GM21528 (cell line): ENCODE measurements at regions not wholly inside any gene's neighbourhood (a gene's known extent, or its start where the extent isn't known, plus 50 kb on each side); places are given as distances from the start of the nearest gene placed in this dataset.
A peak's percentile ranks its signal among the peaks of the same experiment; 100 is the strongest.
"Not testable (repeated sequence)": the region's sequence is repeated elsewhere in the genome, so short reads cannot be mapped to it uniquely, and the experiment has no call there.

Source experiments
- ATAC-seq: cut with Tn5 transposase; IDR thresholded peaks from one replicate; pipeline ENCODE4 v1.9.1; 2021; ENCODE audit warnings: mild to moderate bottlenecking, moderate library complexity; ENCODE audit not compliant: unreplicated experiment, low FRiP score

GRCh38 chrY:19541475-19542306 is 202.8 kb downstream of the KDM5D start:
- peak; percentile 95 for ATAC-seq

DNA sequence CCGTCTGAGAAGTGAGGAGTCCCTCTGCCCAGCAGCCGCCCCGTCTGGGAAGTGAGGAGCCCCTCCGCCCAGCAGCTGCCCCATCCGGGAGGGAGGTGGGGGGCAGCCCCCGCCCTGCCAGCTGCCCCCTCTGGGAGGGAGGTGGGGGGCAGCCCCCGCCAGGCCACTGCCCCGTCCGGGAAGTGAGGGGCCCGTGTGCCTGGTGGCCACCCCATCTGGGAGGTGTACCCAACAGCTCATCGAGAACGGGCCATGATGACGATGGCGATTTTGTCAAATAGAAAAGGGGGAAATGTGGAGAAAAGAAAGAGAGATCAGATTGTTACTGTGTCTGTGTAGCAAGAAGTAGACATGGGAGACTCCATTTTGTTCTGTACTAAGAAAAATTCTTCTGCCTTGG is 208.8 kb downstream of the KDM5D start:
- ATAC-seq = not testable (repeated sequence)

GRCh38 chrY:19521976-19522375 is 222.6 kb downstream of the KDM5D start:
- no peak for ATAC-seq

- ATAC-seq = no peak
Measured at GRCh38 chrY:19503092-19503449, 241.5 kb downstream of the KDM5D start.

DNA sequence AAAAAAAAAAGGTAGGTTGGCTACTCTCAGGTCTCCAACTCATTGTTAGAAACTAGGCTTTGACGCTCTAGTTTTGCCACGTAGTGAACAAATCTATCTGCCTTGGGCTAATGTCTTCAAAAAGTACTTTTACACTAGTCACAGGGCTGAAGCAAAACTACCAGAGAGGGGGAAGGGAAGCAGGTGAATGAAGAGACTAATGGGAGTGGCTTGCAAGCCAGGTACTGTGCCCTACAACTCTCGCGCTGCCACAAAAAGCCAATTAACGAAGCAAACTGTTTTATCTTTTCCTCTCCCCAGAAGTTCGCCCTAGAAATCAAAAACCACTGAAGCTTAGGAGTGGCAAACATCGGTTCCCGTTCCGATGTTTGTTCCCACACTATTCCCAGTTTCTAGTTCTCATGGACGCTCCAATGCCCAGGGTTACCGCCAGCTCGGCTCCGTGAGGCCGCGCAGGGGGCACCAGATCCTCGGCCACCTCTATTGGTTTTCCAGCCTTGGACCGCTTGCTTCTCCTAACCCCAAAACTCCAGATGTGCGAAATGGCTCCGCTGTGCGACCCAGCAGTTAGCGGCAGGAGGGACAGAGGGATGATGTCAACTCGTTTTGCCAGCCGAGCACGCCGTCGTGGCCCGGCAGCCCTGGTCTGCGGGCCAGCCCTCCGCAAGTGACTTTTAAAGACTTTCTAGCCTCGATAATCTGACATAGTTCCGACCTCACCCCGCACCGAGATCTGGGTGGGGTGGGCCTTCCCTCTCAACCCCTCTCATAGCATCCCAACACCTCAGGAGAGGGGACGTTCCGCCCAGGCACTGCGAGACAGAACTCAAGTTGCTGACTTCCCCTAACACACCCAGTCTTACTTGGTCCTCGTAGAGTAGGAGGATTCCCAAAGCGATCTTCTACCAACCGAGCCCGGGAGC is 242.1 kb downstream of the KDM5D start:
- ATAC-seq = no peak

DNA sequence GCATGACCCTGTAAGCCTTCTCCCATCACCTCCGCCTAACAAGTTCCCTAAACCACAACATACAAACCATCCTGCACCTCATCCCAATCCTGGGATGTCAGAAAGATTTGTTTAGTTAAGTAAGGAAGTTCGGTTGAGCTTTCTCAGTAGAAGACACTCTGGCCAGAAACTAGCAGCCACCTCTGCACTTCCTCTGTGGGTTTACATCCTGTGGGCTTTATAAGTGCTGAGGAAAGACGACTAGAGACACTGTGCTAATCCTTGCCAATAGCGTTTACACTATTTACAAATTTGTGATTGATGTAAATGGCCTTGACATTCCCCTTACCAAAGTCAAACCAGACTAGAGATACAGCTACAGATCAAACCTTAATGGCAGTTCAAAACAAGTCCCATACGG is 246.0 kb downstream of the KDM5D start:
- no peak for ATAC-seq

DNA sequence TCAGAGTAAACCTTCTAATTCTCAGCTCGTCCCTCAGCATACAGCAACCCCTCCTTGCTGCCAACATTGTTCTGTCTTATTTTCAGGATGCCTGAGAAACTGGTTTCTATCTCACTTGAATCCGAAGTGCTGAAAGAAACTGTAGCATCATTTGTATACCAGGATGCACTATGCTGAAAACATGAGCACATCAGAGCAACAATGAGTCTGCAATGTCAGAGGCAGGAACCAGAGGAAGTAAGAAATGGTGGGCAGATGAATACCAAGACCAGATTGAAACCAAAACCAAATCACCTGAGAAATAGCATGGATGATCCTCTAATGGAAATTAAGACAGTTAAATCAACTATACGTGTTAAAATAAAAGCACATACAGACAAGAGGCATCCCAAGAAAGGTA is 257.0 kb downstream of the KDM5D start:
- no peak for ATAC-seq

GRCh38 chrY:19484997-19485396 is 259.5 kb downstream of the KDM5D start:
- no peak for ATAC-seq

DNA sequence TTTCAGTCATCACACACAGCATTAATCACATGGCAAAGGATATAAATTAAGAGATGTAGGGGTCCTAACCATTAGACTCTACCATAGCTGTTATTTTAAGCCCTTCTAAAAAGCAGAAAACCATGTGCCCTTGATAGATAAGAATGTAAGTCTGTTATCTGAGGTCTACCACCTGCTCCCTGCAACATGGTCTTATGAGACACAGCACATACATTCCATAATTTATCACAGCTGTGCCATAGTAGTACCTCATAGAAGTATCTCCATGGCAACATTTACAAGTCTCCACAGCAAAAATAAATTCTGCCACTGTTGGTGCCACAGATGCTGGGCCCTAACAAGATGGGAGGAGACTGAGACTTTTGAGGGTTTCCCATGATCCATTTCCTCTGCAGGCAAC is 265.4 kb downstream of the KDM5D start:
- ATAC-seq = no peak

GRCh38 chrY:19477959-19478358 is 266.6 kb downstream of the KDM5D start:
- ATAC-seq = no peak

DNA sequence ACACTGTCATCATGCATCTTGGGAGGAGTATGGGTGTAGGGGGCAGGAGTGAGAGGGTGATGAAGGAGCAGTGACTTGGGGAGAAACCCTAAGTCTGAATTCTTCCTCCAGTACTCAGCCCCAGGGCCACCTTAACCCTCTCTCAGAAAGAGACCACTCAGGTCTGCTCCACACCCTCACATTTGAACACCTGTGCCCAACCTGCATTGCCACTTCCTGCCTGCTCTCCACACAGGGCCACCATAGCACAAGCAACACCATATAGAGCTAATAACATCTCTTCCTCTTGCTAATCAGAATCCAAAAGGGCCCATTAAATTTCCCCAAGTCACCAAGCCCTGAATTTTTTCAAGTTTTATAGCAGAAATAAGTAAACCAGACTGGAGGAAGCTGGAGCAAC is 278.7 kb downstream of the KDM5D start:
- no peak for ATAC-seq

DNA sequence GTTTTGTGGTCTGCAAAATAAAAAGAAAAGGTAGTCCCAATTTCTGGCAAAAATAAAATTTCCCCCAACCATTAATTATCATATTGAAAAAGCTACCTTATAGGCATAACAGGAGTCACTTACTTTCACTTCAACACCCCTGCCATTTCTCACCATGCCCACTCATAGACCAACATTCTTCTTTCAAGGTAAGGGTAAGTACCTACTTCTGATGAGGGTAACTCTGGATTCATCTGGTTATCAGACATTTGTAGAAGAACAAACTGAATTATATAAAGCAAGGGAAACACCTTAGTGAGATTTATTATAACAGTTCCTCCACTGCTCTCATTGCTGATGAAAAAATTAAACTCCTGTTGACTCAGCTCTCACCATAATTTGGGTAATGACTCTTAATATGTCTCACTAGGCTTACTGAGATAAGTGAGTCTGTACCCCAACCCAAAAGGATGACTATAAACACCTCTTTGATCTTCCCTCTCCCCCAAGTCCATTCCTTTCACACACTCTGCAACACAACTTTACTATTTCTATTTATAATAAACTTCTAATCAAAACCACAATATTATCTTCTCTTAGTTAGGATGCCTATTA is 287.6 kb downstream of the KDM5D start:
- no peak for ATAC-seq

DNA sequence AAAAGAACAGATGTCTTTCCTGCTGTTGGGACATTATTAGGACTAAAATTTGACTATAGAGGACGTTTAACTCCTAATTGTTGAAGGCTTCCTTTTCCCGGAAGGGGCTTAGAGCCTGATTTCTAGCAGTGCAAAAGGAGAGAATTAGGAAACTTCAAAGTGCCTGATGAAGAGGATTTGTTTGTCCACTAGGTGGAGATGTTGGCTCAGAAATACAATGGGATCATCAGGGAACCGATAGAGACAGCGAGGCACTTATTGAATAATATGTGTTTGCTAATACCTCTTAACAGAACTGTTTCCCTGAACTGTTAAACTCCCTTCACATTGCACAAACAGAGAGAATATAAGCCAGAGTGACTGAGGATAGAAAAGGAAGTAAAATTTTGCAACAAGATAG is 311.5 kb downstream of the KDM5D start:
- ATAC-seq = no peak

DNA sequence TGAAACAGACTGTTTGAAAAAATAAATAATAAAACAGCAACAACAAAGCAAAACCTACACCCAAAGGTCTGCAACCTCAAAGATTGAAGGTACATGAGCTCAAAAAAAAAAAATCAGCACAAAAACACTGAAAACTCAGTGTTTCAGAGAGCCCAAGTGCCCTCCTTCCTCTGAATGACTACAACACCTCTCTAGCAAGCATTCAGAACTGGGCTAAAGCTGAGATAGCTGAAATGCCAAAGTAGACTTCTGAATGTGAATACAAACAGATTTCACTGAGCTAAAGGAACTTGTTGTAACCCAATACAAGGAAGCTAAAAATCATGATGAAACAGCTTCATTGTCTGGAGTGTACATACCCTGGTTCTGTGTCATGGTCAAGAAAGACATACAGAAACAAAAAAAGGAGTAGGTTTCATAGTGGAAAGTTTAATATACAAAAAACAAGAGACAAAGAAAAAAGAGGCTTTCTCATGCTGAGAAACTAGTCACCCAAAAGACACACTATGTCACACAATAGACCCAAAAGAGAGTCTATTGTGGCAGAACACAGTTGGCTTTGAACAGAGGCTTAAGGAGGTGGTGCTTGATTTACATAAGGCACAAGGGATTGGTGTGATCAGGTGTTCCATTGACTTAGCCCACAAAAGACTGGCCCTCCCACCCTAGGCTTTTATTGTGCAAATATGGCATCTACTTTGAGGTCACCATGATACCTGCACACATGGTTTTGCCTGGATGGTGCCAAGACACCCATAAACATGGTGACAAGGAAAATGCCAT is 316.6 kb downstream of the KDM5D start:
- ATAC-seq = no peak

DNA sequence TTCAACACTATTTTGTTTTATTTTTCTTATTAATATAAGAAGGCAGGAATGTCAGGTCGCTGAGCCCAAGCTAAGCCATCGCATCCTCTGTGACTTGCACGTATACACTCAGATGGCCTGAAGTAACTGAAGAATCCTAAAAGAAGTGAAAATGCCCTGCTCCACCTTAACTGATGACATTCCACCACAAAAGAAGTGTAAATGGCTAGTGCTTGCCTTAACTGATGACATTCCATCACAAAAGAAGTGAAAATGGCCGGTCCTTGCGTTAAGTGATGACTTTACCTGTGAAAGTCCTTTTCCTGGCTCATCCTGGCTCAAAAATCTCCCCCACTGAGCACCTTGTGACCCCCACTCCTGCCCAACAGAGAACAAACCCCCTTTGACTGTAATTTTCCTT is 317.3 kb downstream of the KDM5D start:
- not testable (repeated sequence) for ATAC-seq

DNA sequence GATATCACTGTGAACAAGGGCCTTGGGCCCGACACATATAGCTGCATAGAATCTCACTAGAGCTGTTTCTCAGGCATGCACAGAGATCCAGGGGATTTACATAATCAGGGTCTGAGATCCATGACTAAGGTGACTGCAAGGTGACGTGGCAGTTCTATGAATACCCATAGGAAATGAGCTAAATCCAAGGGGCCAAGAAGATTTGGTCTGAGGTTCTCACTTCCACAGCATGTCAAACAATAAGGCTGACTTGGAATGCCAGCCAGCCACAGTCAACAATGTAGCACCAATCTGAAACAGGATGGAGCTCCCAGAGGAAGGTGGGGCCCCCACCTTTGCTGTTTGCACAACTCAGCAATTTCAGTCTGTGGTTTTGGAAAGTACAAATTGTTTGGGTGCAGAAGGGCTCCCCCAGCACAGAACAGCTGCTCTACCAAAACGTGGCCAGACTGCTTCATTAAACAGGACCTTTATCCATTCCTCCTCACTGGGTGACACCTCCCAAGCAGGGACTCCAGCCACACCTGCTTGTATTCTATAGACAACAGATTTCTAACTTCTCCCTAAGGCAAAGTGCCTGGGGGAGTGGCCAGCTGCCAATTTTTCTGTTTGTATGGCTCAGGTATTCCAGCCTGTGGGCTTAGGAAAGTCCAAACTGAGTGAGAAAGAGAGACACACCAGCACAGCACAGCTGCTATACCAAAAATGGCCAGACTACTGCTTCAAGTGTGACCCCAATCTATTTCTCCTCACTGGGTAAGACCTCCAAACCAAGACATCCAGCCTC is 333.4 kb downstream of the KDM5D start:
- no peak for ATAC-seq

DNA sequence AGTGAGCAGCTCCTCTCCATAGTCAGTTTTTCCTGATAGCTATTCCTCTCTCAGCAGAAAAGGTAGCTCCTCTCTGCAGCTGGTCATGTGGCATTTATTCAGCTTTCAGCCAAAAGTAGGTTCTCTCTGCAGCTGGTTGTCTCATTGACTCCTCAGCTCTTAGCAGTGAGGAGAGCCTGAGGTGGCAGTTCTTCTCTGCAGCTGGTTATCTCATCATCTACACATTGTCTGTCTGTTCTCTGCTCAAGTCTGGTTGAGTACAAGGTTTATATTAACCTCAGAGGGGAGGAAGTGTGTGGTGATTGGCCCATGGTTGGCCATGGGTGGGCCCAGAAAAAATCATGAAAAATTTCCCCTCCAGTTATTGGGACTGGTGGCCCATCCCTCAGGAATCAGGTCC is 338.3 kb downstream of the KDM5D start:
- no peak for ATAC-seq

DNA sequence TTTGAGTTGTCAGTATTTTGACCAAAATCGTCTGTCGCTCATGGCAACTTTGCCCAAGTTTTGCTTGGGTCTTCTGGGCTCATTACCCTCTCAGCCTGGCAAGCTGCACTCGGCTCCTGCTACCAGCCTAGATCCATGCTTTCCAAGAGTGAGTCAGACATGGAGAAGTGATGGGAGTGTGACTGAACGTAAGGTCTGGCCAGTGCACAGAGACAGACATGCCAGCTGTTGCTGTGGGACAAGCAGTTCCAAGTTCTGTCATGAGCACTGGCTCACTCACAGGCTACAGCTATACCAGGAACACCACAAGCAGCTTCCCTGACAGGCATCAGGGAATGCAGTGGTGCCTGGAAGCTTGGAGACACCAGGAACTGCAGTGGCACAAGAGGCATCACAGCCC is 338.9 kb downstream of the KDM5D start:
- ATAC-seq = no peak

DNA sequence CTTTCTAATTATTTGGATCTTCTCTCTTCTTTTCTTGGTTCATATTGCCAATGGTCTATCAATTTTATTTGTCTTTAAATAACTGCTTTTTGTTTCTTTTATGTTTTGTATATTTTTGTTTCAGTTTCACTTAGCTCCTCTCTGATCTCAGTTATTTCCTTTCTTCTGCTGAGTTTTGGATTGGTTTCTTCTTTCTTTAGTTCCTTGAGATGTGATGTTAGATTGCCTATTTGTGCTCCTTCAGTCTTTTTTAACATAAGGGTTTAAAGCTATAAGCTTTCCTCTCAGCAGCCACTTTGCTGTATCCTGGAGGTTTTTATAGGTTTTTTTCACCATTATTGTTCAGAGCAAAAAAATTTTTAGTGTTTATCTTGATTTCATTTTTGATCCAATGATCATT is 351.6 kb downstream of the KDM5D start:
- ATAC-seq = no peak

DNA sequence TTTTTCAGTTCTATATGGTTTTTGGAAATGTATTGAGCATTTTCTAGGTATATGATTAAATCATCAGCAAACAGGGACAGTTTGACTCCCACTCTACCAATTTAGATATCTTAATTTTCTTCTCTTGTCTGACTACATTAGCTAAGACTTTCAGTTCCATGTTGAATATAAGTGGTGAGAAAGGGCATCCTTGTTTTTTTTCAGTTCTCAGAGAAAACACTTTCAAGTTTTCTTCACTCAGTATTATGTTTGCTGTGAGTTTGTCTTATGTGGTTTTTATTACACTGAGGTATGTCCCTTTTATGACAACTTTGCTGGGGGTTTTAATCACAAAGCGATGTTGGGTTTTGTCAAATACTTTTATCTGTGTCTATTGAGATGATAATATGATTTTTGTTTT is 352.6 kb downstream of the KDM5D start:
- no peak for ATAC-seq
